Epithelial cell of esophagus (primary cell): ENCODE measurements at regions not wholly inside any gene's neighbourhood (a gene's known extent, or its start where the extent isn't known, plus 50 kb on each side); places are given as distances from the start of the nearest gene placed in this dataset.

Experiments used
- DNase-seq: peaks from one replicate; pipeline ENCODE4 v3.0.0; 2010; ENCODE audit warnings: low read depth
- H3K4me3 ChIP-seq: 2 replicates; pipeline ENCODE4 v1.5.1; 2011; ENCODE audit warnings: mild to moderate bottlenecking, low read length, control low read depth
- TF ChIP-seq, protein P1 (sequence below): IDR thresholded peaks from 2 replicates; pipeline ENCODE4 v1.5.1; 2011; ENCODE audit warnings: low read depth, mild to moderate bottlenecking, low read length, control low read depth, inconsistent platforms; ENCODE audit not compliant: insufficient read depth; ENCODE audit errors: missing control alignments

DNA sequence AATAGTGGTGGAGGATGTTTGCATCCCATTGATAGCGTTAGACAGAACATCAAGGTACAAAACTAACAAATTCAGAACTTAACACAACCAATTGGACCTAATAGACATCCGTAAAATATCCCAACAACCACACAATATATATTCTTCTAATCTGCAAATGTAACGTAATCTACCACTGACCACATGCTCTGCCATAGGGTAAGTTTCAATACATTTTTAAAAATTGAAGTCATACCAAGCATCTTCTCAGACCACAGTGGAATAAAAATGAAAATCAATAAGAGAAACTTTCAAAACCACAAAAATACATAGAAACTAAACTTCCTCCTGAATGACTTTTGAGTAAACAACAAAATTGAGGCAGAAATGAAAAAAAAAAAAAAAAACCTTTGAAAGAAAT is 1087.5 kb downstream of the KCNT2 start:
- DNase-seq, result no peak
- TF ChIP-seq, protein P1, sequence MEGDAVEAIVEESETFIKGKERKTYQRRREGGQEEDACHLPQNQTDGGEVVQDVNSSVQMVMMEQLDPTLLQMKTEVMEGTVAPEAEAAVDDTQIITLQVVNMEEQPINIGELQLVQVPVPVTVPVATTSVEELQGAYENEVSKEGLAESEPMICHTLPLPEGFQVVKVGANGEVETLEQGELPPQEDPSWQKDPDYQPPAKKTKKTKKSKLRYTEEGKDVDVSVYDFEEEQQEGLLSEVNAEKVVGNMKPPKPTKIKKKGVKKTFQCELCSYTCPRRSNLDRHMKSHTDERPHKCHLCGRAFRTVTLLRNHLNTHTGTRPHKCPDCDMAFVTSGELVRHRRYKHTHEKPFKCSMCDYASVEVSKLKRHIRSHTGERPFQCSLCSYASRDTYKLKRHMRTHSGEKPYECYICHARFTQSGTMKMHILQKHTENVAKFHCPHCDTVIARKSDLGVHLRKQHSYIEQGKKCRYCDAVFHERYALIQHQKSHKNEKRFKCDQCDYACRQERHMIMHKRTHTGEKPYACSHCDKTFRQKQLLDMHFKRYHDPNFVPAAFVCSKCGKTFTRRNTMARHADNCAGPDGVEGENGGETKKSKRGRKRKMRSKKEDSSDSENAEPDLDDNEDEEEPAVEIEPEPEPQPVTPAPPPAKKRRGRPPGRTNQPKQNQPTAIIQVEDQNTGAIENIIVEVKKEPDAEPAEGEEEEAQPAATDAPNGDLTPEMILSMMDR, result no peak
- no peak overlapping the region for H3K4me3 ChIP-seq

DNA sequence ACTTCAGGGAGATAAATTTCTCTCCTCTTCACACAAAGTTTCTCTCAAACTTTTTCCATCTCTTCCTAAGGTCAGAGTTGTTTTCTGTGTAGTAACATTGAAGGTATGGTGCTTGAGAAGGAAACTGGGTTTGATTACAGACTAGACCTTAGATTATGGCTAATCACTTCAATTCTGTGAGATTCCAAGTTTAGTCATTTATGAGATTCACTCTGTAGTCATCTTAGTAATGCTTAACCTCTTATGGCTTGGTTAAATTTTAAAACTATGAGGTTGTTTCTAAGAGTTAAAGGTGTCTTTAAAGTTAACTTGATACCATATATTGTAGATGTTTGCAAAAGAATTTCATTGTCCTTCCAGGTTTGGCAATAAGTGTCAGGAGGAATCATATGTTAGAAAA is 1092.2 kb downstream of the KCNT2 start:
- TF ChIP-seq, protein P1, result no peak
- DNase-seq, result no peak
- no peak overlapping the region for H3K4me3 ChIP-seq

DNA sequence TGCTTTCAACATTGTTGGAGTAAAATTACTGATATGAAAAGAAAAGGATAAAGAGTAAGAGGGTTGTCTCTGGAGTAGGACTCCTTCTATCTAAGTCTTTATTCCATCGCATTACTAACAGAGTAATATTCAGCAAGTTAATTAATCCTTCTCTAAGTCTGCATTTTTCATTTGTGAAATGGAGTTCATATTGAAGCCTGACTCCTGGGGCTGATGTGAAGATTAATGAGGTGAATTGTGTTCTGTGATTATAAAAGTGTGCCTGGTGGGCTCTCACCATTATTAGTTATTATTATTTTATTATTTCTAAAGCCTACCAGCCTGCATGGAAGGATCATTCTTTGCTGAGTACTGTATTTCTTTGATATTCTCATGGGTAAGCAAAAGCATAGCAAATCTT is 1096.7 kb downstream of the KCNT2 start:
- TF ChIP-seq, protein P1, result no peak
- H3K4me3 ChIP-seq, result no peak overlapping the region
- DNase-seq, result no peak

DNA sequence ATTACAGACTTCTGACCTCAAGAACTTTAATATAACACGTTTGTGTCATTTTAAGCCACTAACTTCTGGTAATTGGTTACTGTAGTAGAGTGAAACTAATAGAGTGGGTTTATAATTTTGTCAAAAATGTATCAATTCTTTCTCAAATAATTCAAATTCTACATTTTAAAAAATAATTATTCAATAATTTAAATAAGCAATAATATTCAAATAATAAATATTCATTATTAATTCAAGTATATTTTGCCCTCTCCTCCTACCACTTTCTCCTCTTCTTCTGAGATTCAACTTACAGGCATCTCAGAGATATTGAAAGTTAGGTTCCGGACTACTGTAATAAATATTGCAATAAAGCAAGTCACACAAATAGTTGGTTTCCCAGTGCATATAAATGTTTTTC is 1107.1 kb downstream of the KCNT2 start:
- TF ChIP-seq, protein P1, result no peak
- no peak overlapping the region for H3K4me3 ChIP-seq
- no peak for DNase-seq

DNA sequence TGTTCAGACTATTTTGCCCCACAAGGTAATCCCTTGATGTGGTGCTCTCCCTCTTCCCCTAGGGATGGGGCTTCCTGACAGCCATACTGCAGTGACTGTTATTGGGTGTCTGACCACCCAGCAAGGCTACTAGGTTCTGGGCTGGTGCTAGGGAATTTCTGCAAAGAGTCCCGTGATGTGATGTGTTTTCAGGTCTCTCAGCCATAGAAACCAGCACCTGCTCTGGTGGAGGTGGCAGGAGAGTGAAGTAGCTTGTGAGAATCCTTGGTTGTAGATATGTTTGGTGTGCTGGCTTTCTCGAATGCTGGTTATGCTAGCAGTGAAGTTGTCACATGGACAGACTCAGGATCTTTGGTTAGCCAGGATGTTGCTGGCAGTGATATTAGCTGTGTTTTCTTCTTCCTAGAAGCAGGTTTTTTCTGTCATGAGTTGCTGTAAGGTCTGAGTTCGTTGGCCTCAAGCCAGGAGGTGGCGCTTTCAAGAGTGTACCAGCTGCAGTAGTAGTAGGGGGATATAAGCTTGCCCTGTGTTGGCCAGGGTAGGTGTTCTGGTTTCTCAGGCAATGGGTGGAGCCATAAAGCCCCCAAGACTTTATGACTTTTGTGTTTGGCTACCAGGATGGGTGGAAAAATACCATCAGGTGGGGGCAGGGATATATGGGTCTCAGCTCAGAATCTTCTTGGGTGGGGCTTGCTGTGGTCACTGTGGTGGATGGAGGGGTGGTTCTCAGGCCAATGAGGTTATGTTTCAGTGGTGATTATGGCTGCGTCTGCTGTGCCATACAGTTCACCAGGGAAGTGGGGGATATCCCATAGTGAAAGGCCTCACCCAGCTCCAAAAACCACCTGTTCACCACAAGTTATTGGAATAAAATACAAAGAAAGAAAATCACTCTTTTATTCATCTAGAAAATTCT is 1112.3 kb downstream of the KCNT2 start:
- peak; percentile 2 for DNase-seq
- TF ChIP-seq, protein P1, result no peak
- no peak overlapping the region for H3K4me3 ChIP-seq

DNA sequence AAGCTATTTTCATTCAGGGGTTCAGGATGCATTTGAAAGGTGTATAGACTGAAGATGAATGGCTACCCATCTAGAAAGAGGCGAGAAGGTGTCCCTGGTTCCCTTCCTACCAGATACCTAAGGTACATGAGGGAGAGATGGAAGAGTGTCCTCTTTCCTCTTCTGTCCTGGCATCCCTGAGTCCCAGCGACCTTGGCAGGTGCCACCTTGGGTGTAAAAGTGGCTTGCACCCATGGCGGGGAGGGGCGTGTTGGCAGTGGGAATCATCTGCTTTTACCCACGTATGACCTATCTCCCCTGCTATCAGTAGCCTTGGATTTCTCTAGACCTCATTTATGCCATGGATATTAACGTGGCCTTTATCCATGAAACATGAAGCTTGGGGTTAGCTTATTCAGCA is 1126.1 kb downstream of the KCNT2 start:
- DNase-seq, result no peak
- no peak overlapping the region for H3K4me3 ChIP-seq
- TF ChIP-seq, protein P1, result no peak

DNA sequence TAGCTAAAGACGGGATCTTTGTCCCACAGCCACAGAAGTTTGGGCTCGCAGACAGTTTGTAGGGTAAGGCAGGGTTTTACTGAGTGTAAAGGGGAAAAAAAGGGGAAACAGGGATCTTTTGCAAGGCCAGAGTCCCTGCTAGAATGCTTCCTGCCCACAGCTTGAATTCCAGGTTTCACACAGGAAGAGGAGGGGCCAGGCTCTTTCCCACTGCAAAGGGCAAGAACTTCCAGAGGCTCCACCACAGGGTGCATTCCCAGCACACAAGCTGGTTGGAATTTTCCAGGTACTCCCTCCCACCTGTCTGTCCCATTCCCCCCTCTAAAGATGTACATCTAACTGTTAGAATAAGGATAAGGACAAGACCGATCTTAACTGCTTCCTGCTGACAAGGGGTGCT is 1126.9 kb downstream of the KCNT2 start:
- TF ChIP-seq, protein P1, result no peak
- no peak overlapping the region for H3K4me3 ChIP-seq
- no peak for DNase-seq
